H9 (cell line): ENCODE measurements at regions not wholly inside any gene's neighbourhood (a gene's known extent, or its start where the extent isn't known, plus 50 kb on each side); places are given as distances from the start of the nearest gene placed in this dataset.

Experiments
- DNase-seq: peaks from one replicate; pipeline ENCODE4 v3.0.0-alpha.2; 2017
- H2AFZ ChIP-seq: one replicate; pipeline ENCODE4 v1.6.1; 2013; ENCODE audit warnings: mild to moderate bottlenecking, low read length, control low read depth, moderate library complexity
- H2AK5ac ChIP-seq: 2 replicates; pipeline ENCODE4 v1.6.1; 2013; ENCODE audit warnings: low read length, control low read depth, mixed read lengths; ENCODE audit not compliant: insufficient read length
- H2BK120ac ChIP-seq: one replicate; pipeline ENCODE4 v1.6.1; 2013; ENCODE audit warnings: low read depth, mild to moderate bottlenecking, low read length, control low read depth, inconsistent platforms; ENCODE audit not compliant: poor library complexity, severe bottlenecking
- H2BK12ac ChIP-seq: 2 replicates; pipeline ENCODE4 v1.6.1; 2013; ENCODE audit warnings: low read length, control low read depth, mixed read lengths, low read depth; ENCODE audit not compliant: insufficient read length
- H2BK15ac ChIP-seq: 2 replicates; pipeline ENCODE4 v1.6.1; 2013; ENCODE audit warnings: low read depth, low read length, control low read depth
- H2BK20ac ChIP-seq: one replicate; pipeline ENCODE4 v1.6.1; 2013; ENCODE audit warnings: low read depth, mild to moderate bottlenecking, low read length, control low read depth, inconsistent platforms; ENCODE audit not compliant: poor library complexity, severe bottlenecking
- H2BK5ac ChIP-seq: 2 replicates; pipeline ENCODE4 v1.6.1; 2013; ENCODE audit warnings: low read length, control low read depth, mixed read lengths; ENCODE audit not compliant: insufficient read length
- H3K14ac ChIP-seq: 2 replicates; pipeline ENCODE4 v1.6.1; 2013; ENCODE audit warnings: low read length, control low read depth; ENCODE audit not compliant: insufficient read depth
- H3K18ac ChIP-seq: 2 replicates; pipeline ENCODE4 v1.6.1; 2013; ENCODE audit warnings: low read depth, mild to moderate bottlenecking, mixed read lengths, low read length, control low read depth; ENCODE audit not compliant: insufficient read length
- H3K23ac ChIP-seq: 2 replicates; pipeline ENCODE4 v1.6.1; 2013; ENCODE audit warnings: low read length, control low read depth, mixed read lengths, low read depth; ENCODE audit not compliant: insufficient read length
- H3K23me2 ChIP-seq: 2 replicates; pipeline ENCODE4 v1.6.1; 2013; ENCODE audit warnings: low read depth, mild to moderate bottlenecking, mixed read lengths, low read length, control low read depth; ENCODE audit not compliant: insufficient read length, poor library complexity, severe bottlenecking
- H3K27ac ChIP-seq: 2 replicates; pipeline ENCODE4 v1.5.1; 2013; ENCODE audit warnings: low read length, control low read depth, mixed read lengths, low read depth; ENCODE audit not compliant: insufficient read length
- H3K27me3 ChIP-seq: 2 replicates; pipeline ENCODE4 v1.6.1; 2013; ENCODE audit warnings: low read length, control low read depth, inconsistent platforms; ENCODE audit not compliant: insufficient read depth
- H3K4ac ChIP-seq: 2 replicates; pipeline ENCODE4 v1.6.1; 2013; ENCODE audit warnings: low read depth, mild to moderate bottlenecking, control low read depth, inconsistent platforms, low read length, moderate library complexity
- H3K4me1 ChIP-seq: 2 replicates; pipeline ENCODE4 v1.6.1; 2013; ENCODE audit warnings: low read length, control low read depth, inconsistent platforms; ENCODE audit not compliant: insufficient read depth
- H3K4me2 ChIP-seq: 2 replicates; pipeline ENCODE4 v1.6.1; 2013; ENCODE audit warnings: low read length, control low read depth, mixed read lengths; ENCODE audit not compliant: insufficient read length, insufficient read depth
- H3K56ac ChIP-seq: 2 replicates; pipeline ENCODE4 v1.6.1; 2013; ENCODE audit warnings: low read depth, mild to moderate bottlenecking, mixed read lengths, low read length, control low read depth; ENCODE audit not compliant: insufficient read length
- H3K79me1 ChIP-seq: 2 replicates; pipeline ENCODE4 v1.6.1; 2013; ENCODE audit warnings: low read depth, mild to moderate bottlenecking, moderate library complexity, low read length, control low read depth, inconsistent platforms; ENCODE audit not compliant: insufficient read depth, poor library complexity, severe bottlenecking
- H3K79me2 ChIP-seq: 2 replicates; pipeline ENCODE4 v1.6.1; 2013; ENCODE audit warnings: low read length, control low read depth, inconsistent platforms; ENCODE audit not compliant: insufficient read depth
- H3K9ac ChIP-seq: 2 replicates; pipeline ENCODE4 v1.6.1; 2013; ENCODE audit warnings: low read length, control low read depth, mixed read lengths; ENCODE audit not compliant: insufficient read length; ENCODE audit errors: extremely low read depth
- H3K9me3 ChIP-seq: one replicate; pipeline ENCODE4 v1.6.1; 2013; ENCODE audit warnings: low read depth, low read length, inconsistent platforms; ENCODE audit not compliant: control insufficient read depth
- H3T11ph ChIP-seq: one replicate; pipeline ENCODE4 v1.6.1; 2013; ENCODE audit warnings: mild to moderate bottlenecking, low read length, control low read depth, inconsistent platforms
- H4K20me1 ChIP-seq: one replicate; pipeline ENCODE4 v1.6.1; 2013; ENCODE audit not compliant: control insufficient read depth, insufficient read length, insufficient read depth
- H4K5ac ChIP-seq: 2 replicates; pipeline ENCODE4 v1.6.1; 2013; ENCODE audit warnings: low read depth, mild to moderate bottlenecking, mixed read lengths, low read length, control low read depth; ENCODE audit not compliant: insufficient read length
- H4K8ac ChIP-seq: replicated peaks from 2 replicates; pipeline ENCODE4 v1.6.1; 2013; ENCODE audit warnings: low read length, control low read depth, mixed read lengths, low read depth; ENCODE audit not compliant: insufficient read length
- H4K91ac ChIP-seq: 2 replicates; pipeline ENCODE4 v1.6.1; 2013; ENCODE audit warnings: low read depth, mild to moderate bottlenecking, moderate library complexity, mixed read lengths, low read length, control low read depth; ENCODE audit not compliant: insufficient read length
- H3K27ac Mint-ChIP-seq, 3 experiments: 2 replicates in 2 of 3; 3 replicates in 1 of 3; pipeline ENCODE4 v1.8.0; 2020 to 2021; ENCODE audit warnings: mixed read lengths in 3 of 3, mild to moderate bottlenecking in 1 of 3, moderate library complexity in 1 of 3
- H3K27me3 Mint-ChIP-seq: 2 replicates; pipeline ENCODE4 v1.8.0; 2021; ENCODE audit warnings: low read depth, mild to moderate bottlenecking, moderate library complexity, mixed read lengths
- H3K36me3 Mint-ChIP-seq, 3 experiments: 2 replicates in 2 of 3; 3 replicates in 1 of 3; pipeline ENCODE4 v1.8.0; 2020 to 2021; ENCODE audit warnings: low read depth in 3 of 3, mixed read lengths in 3 of 3; ENCODE audit not compliant: insufficient read depth in 1 of 3
- H3K4me1 Mint-ChIP-seq, 2 experiments: 2 replicates each; pipeline ENCODE4 v1.8.0; 2020; ENCODE audit warnings: mixed read lengths in 2 of 2
- H3K4me3 Mint-ChIP-seq, 2 experiments: 2 replicates in 1 of 2; 3 replicates in 1 of 2; pipeline ENCODE4 v1.8.0; 2020 to 2021; ENCODE audit warnings: mild to moderate bottlenecking in 2 of 2, mixed read lengths in 2 of 2, moderate library complexity in 1 of 2
- H3K9me3 Mint-ChIP-seq, 2 experiments: 2 replicates in 1 of 2; 3 replicates in 1 of 2; pipeline ENCODE4 v1.8.0; 2020; ENCODE audit warnings: mild to moderate bottlenecking in 2 of 2, mixed read lengths in 2 of 2, moderate library complexity in 1 of 2
- CTCF ChIP-seq: fragments of 200-600 bp; sonication (generic); conservative IDR thresholded peaks from 3 replicates; pipeline ENCODE4 v1.8.0; 2021; ENCODE audit warnings: antibody characterized with exemption, mild to moderate bottlenecking
- WGBS: extraction: QIAGEN DNeasy Blood & Tissue Kit; methylation state at CpG from one replicate; pipeline ENCODE4 v1.1.7; 2013; ENCODE audit warnings: missing lambda C conversion rate, low lambda C conversion rate, mixed read lengths; ENCODE audit not compliant: insufficient read length; ENCODE audit errors: extremely low coverage; 5-methylcytosine and 5-hydroxymethylcytosine counted together

GRCh38 chrX:44784241-44784640 is 59.6 kb upstream of the DUSP21 start:
- WGBS: no CpG with 5 or more reads among the region's 2 CpGs

More at GRCh38 chrX:44784241-44784640, 59.6 kb upstream of the DUSP21 start:
- H3K23ac ChIP-seq: no peak overlapping the region
- H3K79me1 ChIP-seq: no peaks in the 10 kb centered on the region
- H2AK5ac ChIP-seq: no peak overlapping the region
- H2BK120ac ChIP-seq: no peak overlapping the region
- H3K4me1 Mint-ChIP-seq: no peaks in the 10 kb centered on the region
- H4K20me1 ChIP-seq: no peaks in the 10 kb centered on the region
- no peak for TF ChIP-seq CTCF
- H3K9ac ChIP-seq: no peak overlapping the region
- no peak for DNase-seq
- H4K5ac ChIP-seq: no peak overlapping the region
- H3K4me3 Mint-ChIP-seq: no peak overlapping the region
- H2AFZ ChIP-seq: no peak overlapping the region
- H3K27me3 ChIP-seq: no peaks in the 10 kb centered on the region
- no peaks in the 10 kb centered on the region for H3K36me3 Mint-ChIP-seq
- H4K8ac ChIP-seq: no peak overlapping the region
- H3K56ac ChIP-seq: no peak overlapping the region
- no peak overlapping the region for H2BK12ac ChIP-seq
- no peaks in the 10 kb centered on the region for H3K23me2 ChIP-seq
- no peak overlapping the region for H3K18ac ChIP-seq
- no peaks in the 10 kb centered on the region for H3K27me3 Mint-ChIP-seq
- H3K27ac Mint-ChIP-seq: no peak overlapping the region
- peaks cover 7% of the 10 kb centered on the region for H3K9me3 ChIP-seq
- H2BK15ac ChIP-seq: no peak overlapping the region
- no peak overlapping the region for H3K4ac ChIP-seq
- H3K14ac ChIP-seq: no peak overlapping the region
- H3K4me1 ChIP-seq: no peaks in the 10 kb centered on the region
- H3K9me3 Mint-ChIP-seq: peaks cover 54 to 64% of the 10 kb centered on the region in 2 experiments
- H4K91ac ChIP-seq: no peak overlapping the region
- no peak overlapping the region for H3K27ac ChIP-seq
- H2BK5ac ChIP-seq: no peak overlapping the region
- no peak overlapping the region for H3T11ph ChIP-seq
- H3K79me2 ChIP-seq: no peaks in the 10 kb centered on the region
- no peak overlapping the region for H3K4me2 ChIP-seq
- no peak overlapping the region for H2BK20ac ChIP-seq
